Activated CD8-positive, alpha-beta memory T cell treated with anti-CD3 and anti-CD28 coated beads for 24 hours (primary cell): ENCODE measurements at regions not wholly inside any gene's neighbourhood (a gene's known extent, or its start where the extent isn't known, plus 50 kb on each side); places are given as distances from the start of the nearest gene placed in this dataset.

Experiments used
- DNase-seq: peaks from one replicate; pipeline ENCODE4 v3.0.0-alpha.2; 2020

DNA sequence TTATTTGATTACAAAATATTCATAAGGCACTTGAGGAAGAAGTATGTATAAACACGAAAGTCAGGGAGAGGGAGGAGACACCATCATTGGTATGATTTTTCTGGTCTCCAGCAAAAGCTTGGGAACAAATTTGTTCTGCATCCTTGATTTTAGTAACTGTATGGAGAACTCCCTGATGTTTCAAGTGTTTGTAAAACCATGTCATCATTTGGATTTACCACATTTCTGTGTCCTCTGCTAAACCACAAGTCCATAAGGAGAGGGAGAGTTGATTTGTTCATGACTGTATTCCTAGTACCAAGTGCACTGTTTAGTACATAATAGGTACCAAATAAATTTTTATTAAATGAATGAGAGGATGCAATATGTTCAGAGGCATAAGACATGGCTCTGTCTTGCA, 181.1 kb downstream of the BTG1 start:
- DNase-seq = no peak

DNA sequence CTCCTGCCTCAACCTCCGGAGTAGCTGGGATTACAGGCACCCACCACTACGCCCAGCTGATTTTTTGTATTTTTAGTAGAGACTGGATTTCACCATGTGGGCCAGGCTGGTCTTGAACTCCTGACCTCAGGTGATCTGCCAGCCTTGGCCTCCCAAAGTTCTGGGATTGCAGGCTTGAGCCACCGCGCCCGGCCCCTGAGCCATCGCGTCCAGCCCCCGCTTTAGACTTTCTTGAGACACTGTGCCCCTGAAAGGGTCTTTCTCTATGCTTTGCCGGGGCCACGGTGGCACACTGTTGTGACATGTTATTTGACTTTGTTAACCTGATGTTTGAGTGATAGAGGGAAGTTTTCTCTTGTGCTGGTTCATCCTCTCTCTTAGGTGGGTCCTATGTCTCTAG, 186.4 kb downstream of the BTG1 start:
- no peak for DNase-seq

DNA sequence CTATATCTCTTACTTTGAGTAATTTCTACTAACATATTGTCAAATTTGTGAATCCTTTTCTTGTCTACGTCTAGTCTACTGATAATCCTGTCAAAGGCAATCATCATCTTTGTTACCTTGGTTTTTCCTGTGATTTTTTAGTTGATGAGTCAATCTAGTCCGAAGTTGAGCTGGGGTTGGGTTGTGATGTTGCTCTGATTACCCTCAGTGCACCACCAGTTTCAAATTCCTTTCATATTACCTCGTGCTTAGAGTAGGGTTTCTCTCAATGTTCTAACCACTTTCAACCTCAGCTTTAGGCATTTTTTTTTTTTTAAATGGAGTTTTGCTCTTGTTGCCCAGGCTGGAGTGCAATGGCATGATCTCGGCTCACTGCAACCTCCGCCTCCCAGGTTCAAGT, 186.8 kb downstream of the BTG1 start:
- no peak for DNase-seq

DNA sequence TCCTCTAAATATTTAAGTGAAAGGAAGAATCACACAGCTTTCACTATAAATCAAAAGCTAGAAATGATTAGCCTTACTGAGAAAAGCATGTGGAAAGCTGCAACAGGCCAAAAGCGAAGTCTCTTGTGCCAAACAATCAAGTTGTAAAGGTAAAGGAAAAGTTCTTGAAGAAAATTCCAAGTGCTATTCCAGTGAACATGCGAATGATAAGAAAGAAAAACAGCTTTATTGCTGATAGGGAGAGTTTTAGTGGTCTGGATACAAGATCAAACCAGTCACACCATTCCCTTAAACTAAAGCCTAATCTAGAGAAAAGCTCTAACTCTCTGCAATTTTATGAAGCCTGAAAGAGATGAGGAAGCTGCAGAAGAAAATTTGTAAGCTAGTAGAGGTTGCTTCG, 190.9 kb downstream of the BTG1 start:
- no peak for DNase-seq

DNA sequence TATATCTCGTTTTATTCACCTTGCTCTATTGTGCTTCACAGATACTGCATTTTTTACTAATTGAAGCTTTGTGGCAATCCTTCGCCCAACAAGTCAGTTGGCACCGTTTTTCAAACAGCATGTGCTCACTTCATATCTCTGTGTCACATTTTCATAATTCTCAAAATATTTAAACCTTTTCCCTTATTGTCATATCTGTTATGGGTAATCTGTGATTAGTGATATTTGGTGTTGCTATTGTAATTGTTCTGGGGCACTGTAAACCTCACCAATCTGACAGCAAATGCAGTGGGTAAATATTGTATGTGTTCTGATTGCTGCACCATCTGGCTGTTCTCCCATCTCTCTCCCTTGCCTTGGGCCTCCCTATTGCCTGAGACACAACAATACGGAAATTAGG, 191.3 kb downstream of the BTG1 start:
- no peak for DNase-seq

DNA sequence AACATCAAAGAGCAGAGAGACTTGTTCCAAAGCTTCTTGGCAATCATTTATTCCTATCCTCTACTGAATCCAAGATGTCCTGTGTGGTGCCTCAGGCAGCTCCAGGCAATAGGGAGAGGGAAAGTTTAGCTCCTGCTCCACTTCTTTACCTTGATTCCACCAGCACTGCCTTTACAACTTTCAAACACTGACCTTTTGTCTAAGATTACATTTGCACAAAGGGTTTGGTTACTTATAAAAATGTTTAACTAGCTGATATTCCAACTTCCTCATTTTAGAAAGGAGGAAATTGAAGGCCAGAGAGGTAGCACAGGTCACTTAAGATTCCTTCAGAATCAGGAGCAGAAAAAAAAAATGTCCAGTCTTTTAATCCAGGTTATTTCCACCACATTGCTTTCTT, 192.7 kb downstream of the BTG1 start:
- no peak for DNase-seq

DNA sequence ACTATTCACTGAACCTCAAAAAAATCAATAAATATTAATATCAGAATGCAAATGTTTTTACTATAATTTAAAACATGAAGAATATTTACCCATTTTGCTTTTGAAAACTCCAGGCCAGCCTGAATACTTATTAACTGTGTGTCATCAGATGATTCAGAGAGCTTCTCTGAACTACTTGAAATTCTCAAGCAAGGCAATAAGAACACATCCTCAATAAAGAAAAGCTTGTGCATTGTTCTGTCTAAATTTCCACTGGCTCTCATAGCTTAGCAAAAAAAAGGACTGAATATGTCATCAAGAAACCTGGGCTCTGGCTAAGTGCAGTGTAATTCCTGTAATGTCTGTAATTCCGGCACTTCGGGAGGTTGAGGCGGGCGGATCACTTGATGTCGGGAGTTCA, 194.1 kb downstream of the BTG1 start:
- DNase-seq = no peak

DNA sequence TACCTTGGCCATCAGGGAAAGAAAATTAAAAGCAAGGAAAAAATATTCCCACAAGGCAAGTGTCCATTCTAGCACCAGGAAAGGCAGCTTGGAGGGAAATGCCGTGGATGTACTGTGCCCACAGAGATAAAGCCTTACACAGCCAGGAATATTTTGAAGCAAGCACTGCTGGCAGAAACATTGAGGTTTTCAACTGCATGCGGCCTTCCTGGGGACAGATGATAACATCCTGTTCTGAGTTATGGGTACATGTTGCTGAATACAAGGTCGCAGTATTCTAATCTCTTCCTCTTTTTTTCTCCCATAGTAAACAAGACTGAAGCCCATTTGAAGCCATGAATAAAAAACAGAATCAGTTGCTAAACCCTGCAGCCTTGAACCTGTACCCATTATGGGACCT, 197.1 kb downstream of the BTG1 start:
- DNase-seq = no peak

DNA sequence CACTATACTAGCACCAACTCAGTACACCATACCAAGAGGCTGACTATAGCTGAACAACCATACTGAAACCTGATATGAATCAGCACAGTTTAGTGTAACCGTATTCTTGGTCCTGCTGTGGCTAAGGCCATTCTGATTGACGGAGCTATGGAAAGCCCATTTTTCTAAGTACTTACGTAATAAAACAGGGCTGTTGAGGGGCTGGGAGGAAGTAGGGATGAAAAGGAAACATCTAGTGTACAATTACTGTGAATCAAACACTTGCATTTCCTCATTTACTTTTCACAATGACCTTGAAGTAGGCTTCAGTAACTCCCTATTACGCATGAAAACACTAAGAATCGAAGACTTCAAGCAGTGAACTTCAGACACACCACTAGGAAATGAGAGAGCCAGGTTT, 198.2 kb downstream of the BTG1 start:
- no peak for DNase-seq

DNA sequence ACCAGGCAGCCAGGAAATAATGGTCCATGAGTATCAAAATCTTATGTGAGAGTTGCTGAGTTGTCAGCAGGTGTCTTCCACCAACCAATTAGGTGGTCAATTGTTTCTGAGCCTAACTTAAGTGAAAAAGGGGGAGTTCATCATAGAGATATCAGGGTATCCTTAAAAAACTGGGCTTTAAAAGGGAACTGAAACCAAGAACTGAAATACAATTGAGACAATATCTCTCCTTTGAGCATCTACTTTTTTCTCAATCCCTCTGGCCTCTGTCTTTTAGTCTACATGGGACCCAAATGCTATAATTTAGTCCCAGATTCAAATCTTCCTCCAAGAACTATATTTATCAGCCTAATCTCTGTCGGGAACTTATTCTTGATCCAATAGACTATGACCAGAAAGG, 201.0 kb downstream of the BTG1 start:
- no peak for DNase-seq

DNA sequence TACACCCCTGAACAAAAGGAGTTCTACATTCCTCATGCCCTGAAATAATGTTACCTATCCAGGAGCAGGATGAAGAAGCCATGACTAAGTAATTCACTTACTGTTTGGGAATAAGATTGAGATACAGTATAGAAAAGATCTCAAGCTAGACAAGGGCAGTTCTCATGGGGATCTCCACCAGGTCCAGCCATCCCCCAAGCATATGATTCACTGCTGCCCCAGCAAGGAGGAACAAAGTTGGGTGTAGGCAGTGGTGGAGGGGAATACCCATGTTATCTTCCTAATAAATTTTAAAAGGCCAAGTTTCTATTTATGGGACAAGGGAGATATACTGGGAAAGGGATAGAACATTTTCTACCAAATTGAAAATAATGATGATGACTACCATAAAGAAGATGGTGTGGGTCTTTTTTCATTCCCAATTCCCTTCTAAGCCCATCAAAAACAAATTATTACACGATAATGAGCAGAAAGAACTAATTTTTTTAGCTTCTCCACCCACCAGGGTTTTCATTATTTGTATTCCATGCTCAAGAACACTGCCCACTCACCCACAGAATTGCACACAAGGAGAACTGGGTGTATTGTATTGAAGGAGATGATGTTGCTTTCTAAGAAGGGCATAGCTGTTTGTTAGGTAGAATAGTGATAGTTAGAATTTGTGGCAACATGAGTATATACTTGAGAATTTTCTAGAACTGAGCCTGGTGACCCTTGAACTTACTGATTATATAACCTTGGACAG, 204.6 kb downstream of the BTG1 start:
- no peak for DNase-seq

DNA sequence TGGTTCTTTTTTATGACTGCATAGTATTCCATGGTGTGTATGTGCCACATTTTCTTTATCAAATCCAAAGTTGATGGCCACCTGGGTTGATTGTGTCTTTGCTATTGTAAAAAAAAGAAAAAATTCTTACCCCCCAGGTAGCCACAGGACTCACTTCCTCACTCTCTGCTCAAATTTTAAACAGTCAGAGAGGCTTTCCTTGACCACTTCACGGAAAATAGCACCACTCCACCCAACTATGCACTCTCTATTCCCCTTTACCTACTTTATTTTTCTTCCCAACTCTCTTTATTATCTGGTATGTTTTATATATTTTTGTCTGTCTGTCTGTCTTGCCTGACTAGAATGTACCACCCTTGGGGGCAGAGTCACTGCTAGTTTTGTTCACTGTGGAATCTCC, 205.3 kb downstream of the BTG1 start:
- no peak for DNase-seq

DNA sequence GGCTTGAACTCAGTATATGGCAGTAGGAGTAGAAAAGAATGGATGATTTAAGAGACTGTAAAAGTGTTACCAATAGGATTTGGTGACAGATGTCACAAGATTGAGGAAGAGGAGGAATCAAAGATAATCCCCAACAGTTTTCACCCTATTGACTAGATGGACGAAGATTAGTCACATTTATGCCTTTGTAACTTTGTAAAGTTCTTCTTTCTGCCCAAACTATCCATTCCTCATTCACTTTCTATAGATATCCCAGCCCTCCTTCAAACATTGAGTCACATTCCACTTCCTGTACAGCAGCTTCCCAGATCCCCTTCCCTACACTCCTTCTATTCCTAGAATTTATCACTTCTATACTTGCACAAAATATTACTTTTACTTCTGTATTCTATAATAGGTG, 207.9 kb downstream of the BTG1 start:
- DNase-seq = no peak

DNA sequence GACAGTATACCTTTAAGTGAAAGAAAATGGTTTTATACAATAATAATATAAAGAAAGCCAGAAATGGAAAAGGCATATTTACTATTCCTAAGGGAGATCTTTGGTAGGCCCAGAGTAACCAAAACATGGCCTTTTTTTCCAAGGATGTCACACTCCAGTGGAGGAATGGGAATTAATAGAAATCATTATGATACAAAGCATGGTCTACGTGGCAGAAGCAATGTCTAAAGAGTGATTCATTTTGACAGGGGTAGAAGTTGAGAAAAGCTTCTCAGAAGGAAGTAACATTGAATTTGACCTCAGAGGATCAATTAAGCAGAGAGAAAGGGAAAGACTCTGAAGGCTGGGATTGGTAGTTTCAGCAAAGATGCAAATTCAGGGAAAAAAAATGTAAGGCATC, 208.6 kb downstream of the BTG1 start:
- no peak for DNase-seq

DNA sequence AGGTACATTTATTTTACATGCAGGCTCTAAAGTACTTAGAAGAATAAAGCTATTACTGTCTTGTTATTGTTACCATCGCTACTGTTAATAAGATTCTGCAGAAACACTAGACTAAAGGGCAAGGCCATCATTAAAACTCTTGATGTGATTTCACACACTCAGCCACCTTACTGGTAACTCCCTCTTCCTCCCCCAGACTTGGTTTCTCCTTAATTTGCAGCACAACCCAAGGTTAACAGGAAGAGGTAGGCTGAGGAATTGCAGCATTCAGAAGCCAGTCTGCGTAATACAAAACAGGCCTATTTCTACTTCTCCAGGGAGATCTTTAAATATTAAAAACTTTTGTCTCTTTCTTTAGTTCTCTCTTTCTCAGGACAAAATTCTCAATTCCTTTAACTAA, 210.3 kb downstream of the BTG1 start:
- no peak for DNase-seq

DNA sequence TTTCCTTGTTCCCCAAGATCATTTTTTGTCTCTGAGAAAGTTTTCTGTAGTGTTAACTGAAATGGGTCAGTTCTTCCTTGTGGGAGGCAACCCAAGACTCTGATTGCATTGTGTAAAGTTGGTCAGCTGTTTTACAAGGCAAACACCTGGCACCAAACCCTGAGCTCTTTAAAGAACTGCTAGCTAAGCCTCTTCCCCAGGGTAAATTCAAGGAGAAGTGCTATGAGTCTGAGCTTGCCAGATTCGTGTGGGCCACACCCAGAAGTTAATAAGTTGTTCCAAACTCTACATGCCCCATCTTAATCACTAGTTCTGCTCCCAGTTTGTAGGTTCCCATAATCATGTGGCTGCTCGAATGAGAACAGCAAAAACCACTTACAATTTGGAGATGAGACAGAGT, 214.5 kb downstream of the BTG1 start:
- DNase-seq = no peak

DNA sequence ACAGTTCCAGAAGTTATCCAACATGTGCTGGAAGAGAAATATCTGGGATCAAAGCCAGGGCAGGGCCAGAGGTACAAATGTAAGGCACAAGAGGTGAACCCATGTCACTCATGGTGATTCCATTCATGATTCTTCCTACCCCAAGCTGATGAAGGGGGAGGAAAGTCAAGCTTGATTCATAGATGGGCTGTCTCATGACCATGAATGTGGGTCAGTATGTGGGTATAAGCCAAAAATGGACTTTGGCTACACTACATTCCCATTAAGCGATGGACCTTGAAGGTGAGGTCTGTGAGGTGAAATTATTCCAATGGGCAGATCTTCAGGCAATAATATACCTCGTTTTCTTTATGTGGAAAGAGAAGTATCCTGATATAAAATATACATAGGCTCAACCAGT, 217.1 kb downstream of the BTG1 start:
- no peak for DNase-seq

DNA sequence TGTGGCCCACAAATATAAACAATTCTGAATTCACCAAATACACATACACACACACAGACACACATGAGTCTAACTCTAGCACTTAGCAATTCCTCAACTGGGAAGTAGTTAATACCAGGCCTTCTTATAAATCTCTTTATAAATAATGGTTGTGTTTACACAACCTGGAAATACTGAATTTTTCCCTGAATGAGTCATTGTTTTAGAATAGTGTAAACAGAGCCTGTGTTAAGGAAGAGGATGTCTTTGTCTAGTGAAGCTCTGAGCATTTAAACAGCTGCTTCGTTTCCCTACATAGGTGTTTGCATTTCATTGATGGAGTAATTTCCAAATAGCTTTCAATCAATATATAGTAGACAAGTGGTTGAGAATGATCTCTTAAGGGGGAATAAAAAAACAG, 218.8 kb downstream of the BTG1 start:
- no peak for DNase-seq

DNA sequence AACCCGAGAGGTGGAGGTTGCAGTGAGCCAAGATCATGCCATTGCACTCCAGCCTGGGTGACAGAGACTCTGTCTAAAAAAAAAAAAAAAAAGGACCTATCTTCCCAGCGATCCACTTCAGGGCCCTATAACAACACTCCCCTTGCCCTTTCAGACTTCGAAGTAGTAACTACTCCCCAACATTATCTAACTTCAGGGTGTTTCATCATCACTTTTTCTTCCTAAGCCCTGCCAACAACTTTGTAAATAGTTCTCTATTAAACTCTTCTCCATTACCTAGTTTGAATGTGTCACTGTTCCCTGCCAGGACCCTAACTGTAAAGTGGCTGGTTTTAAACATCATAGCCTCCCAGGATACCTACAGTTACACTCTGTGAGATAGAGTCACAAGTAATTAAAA, 220.8 kb downstream of the BTG1 start:
- no peak for DNase-seq

DNA sequence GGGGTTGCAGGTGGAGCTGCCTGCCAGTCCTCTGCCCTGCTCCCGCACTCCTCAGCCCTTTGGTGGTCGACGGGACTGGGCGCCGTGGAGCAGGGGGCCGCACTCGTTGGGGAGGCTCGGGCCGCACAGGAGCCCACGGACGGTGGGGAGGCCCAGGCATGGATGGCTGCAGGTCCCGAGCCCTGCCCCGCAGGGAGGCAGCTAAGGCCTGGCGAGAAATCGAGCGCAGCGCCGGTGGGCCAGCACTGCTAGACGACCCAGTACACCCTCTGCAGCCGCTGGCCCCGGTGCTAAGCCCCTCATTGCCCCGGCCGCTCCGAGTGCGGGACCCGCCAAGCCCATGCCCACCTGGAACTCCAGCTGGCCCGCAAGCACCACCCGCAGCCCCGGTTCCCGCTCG, 221.8 kb downstream of the BTG1 start:
- no peak for DNase-seq

DNA sequence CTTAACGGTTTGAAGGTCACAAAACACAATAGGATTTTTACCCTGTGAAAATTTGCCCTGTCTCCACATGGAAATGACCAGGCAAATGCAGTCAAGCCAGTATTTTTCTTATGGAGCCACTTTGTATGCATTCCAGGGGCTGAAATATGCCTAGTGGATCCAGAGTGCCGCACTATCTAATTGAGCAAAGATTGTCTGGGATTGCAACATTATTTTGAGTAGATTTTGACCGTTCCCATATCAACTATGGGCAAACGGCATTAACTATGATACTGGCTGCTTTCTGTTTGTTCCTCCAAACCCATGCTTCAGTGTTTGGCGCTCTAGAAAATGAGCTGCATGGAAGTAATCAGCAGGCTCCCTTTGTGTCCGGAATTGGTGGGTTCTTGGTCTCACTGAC, 223.0 kb downstream of the BTG1 start:
- DNase-seq = no peak

DNA sequence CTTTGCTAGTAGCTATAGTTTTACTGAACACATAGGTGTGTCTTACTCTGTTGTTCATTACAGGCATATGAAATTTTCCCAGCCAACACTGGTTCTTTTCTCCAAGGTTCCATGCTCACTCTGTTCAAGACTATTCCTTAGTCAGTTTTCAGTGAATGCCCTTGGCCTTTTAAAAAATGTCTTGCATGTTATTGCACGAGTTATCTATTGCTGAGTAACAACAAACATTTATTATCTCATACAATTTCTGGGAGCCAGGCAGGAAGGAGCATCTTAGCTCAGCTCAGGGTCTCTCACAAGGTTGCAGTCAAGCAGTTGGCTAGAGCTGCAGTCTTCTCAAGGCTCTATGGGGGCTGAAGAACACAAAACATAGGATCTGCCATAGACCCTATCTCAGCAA, 223.5 kb downstream of the BTG1 start:
- no peak for DNase-seq

DNA sequence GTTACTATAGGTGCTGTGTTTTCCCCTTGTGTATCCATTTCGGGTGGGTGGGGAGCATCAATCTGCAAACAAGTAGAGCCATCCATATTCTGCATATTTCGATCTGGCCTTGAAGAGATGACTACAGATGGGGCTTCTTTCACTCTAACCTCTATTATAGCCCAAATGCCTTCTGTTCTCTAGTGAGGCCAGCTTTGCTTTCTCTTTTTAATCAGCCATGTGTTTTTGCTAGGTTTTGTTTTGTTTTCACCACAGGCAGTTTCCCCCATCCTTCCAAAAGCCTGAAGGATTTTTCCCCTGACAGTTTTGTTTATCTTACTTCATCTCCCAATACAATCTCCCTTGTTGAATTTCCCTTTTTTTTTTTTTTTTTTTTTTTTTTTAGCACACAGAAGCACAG, 224.1 kb downstream of the BTG1 start:
- DNase-seq = no peak

DNA sequence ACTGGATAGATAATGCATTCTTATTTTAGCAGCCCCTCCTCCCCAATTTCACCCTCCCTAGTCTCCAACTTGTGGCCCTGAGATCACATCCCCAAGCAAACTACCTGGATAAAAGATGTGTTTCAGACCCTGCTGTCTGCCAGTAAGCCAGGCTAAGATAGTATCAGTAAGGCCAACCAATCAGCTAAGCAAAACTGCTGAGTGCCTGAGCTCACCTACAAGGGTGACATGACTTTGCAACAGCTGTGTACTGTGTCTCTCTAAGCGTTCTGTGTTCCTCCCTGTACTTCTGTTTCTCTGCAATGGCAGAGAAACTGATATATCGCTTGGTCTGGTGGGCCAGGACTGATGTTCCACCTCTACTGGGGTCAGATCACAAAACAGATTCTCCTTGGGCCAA, 224.9 kb downstream of the BTG1 start:
- no peak for DNase-seq

DNA sequence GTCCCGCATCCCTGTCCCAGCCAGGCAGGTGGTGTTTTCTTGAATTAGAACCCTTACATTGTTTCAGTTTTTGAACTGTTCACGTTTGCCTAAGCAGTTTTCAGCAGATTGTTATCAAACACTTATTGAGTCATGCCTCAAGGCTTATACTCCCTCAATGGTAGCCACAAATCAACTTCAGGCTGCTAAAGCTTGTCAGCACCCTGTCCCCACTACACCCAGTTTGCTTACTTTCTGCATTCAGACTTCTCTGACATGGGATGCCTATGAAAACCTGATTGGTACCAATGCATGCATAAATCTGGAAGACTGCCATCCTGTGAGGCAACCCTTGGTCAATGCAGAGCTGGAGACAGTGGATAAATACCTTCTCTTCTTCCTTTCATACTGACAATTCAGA, 225.4 kb downstream of the BTG1 start:
- no peak for DNase-seq

DNA sequence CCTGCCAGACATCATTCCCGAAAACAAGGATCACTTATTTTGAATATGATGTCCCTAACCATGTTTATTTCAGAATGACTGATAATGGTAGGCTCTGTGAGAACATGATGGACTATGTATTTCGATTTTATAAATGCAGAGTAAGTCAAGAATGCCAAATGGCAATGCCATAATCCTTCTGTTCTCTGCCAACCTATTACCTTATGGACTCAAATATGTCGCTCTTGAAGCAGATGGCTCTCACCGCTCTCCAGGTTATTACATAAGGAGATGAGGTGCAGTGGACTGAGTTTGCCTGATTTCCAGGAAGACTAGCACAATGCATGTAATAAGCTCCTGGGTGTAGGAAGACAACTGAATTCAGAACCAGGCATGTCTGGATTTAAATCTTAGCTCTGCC, 227.2 kb downstream of the BTG1 start:
- no peak for DNase-seq
